Right lobe of liver (tissue), 4 donors: ENCODE measurements at regions not wholly inside any gene's neighbourhood (a gene's known extent, or its start where the extent isn't known, plus 50 kb on each side); places are given as distances from the start of the nearest gene placed in this dataset.

Source experiments
- CTCF ChIP-seq, 4 donors: fragments of 200-600 bp in 3 of 4; fragments of 450-650 bp in 1 of 4; IDR thresholded peaks; one replicate each; pipeline versions ENCODE4 v1.5.1 to v1.8.0; 2016 to 2022; ENCODE audit warnings: antibody characterized with exemption in 4 of 4, mild to moderate bottlenecking in 2 of 4
- POLR2A ChIP-seq: fragments of 450-650 bp; IDR thresholded peaks from one replicate; pipeline ENCODE4 v1.6.1; 2017; ENCODE audit warnings: antibody characterized with exemption, mild to moderate bottlenecking
- donor health status: DM: no; HTN: no; CAD: no.
- donor health status: DM: no; HTN: no; CAD: no.
- donor health status: DM: no; HTN: yes; CAD: no.

GRCh38 chr4:123299212-123299691 is 97.3 kb upstream of the SPRY1 start:
- no peak for TF ChIP-seq CTCF (IDR thresholded peaks at IDR 0.05)
- no peak for TF ChIP-seq POLR2A
